ENCODE measurements at regions not wholly inside any gene's neighbourhood (a gene's known extent, or its start where the extent isn't known, plus 50 kb on each side); places are given as distances from the start of the nearest gene placed in this dataset.

DNA sequence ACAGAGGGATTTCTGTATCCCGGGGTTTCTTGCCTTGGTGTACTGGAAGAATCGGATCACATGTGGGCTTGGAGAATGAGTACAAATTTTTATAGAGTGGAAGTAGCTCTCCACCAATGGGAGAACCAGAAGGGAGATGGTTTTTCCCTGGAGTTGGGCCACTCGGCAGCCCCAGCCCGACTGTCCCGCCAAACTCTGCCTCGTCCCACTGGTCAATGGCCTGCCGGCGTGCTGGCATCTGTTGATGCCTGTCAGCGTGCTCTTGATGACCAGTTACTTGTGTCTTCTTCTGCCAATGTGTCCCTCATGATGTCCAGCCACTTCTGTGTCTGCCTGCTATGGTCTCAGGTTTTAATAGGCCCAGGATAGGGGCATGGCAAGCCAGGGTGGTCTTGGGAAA is 100.5 kb downstream of the CFAP44 start:
- TF ChIP-seq, protein P1, sequence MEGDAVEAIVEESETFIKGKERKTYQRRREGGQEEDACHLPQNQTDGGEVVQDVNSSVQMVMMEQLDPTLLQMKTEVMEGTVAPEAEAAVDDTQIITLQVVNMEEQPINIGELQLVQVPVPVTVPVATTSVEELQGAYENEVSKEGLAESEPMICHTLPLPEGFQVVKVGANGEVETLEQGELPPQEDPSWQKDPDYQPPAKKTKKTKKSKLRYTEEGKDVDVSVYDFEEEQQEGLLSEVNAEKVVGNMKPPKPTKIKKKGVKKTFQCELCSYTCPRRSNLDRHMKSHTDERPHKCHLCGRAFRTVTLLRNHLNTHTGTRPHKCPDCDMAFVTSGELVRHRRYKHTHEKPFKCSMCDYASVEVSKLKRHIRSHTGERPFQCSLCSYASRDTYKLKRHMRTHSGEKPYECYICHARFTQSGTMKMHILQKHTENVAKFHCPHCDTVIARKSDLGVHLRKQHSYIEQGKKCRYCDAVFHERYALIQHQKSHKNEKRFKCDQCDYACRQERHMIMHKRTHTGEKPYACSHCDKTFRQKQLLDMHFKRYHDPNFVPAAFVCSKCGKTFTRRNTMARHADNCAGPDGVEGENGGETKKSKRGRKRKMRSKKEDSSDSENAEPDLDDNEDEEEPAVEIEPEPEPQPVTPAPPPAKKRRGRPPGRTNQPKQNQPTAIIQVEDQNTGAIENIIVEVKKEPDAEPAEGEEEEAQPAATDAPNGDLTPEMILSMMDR (IDR thresholded peaks at IDR 0.05) = no peak
- no peak for TF ChIP-seq ZFX (IDR thresholded peaks at IDR 0.05; ENCODE audit: borderline replicate concordance)
